Renal cortical epithelial cell (primary cell): ENCODE measurements at regions not wholly inside any gene's neighbourhood (a gene's known extent, or its start where the extent isn't known, plus 50 kb on each side); places are given as distances from the start of the nearest gene placed in this dataset.
"Not testable (repeated sequence)": the region's sequence is repeated elsewhere in the genome, so short reads cannot be mapped to it uniquely, and the experiment has no call there.

Source experiments
- DNase-seq: peaks from one replicate; pipeline ENCODE4 v3.0.0-alpha.2; 2011; ENCODE audit warnings: low read depth

DNA sequence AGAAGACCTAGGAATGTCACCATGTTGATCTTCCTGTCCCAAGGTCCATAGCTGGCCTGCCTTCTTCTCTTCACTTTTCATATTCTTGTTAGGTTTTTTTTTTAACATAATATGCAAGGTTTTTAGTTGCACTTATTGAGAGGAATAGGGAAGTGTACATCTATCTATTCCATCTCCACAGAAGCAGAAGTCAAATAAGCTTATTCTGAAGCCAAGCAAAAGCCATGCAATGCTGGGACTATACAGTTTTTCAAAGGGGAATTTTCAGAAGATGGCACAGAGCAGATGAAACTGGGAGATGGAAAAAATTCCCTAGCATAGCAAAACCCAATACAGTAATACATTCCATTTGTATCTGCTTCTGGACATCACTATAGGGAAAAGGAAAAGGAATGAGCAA lies 447.6 kb downstream of the GADD45G start:
- no peak for DNase-seq

DNA sequence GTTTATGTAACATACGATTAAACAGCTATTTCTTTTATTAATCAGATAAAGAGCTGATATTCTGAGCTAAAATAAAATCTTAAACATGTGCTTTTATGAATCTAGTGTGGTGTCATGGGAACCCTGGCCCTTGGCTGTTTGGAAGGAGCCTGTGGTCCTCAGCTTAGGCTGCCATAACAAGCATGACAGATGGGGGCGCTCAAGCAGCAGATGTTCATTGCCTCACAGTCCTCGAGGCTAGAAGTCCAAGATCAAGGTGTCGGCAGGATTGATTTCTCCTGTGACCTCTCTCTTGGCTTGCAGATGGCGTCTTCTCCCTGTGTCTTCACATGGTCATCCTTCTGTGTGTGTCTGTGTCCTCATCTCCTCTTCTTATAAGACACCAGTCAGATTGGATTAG lies 448.2 kb downstream of the GADD45G start:
- DNase-seq = no peak

DNA sequence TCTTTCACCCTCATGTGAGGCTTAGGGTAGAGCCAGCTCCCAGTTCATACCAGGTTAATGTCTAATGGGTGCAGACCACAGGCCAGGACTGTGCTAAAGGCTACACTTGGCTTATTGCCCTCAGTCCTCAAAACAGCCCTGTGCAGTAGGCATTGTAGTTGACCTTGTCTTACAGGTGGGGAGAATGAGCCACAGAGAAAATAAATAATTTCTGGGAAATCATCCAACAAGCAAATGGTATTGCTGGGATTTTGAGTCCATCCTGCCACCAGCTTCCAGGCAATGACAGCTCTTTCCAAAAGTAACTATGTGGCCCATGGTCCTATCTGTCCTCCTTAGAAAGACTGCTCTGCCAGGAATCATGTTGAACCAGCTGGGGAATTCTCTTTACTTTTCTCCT lies 450.0 kb downstream of the GADD45G start:
- no peak for DNase-seq

DNA sequence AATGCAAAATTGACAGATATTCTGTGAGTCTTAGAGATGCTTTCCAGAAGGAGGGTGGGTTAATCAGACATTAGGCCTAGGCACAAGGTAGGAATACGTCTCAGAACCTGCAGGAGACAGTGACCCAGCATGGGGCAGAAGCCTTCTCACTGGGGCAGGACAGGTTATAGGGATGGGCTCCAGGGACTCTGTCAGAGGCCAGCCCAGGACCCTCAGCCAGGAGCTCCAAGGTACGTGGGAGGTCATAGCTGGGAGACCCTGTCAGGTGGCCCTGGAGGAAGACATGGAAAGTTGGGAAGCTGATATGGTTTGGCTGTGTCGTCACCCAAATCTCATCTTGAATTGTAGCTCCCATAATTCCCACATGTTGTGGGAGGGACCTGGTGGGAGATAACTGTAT lies 450.4 kb downstream of the GADD45G start:
- DNase-seq = no peak

DNA sequence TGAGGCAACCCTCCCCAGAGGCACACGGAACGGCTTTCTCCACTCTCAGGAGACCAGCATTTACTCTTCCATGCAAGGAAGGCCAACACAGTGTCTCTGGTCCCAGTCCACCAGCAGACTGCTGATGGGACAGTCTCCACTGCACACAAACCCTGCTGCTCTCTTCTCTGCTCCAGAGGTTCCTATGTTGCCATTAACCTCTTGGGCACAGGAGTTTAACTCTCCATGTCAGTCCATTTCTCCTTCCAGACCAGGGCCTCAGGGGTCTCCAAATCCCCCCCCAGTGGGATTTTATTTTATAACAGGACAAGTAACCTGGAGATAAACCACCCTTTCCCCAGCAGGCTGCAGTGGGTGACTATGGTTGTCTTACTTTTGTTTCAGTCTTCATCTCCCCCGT lies 452.5 kb downstream of the GADD45G start:
- DNase-seq = no peak

DNA sequence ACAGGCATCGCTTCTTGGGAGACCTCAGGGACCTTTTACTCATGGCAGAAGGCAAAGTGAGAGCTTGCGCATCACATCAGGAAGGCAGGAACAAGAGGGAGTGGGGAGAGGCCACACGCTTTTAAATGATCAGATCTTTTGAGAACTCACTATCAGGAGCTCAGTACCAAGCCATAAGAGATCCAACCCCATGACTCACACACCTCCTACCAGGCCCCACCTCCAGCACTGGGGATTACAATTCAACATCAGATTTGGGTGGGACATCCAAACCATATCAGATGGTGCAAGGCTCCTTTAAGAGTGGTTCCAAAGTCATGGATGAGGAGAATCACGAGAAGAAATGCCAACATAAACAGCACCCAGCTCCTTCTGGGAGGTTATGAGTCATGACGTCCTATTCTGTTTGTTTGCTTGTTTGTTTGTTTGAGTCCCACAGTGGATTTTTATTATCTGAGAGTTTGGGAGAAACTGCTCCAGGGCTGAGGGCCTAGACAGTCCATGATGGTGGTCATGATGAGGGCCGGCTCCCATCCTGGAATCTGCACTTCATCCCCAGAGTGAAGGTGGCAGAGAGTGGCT lies 453.5 kb downstream of the GADD45G start:
- peak; percentile 8 for DNase-seq

DNA sequence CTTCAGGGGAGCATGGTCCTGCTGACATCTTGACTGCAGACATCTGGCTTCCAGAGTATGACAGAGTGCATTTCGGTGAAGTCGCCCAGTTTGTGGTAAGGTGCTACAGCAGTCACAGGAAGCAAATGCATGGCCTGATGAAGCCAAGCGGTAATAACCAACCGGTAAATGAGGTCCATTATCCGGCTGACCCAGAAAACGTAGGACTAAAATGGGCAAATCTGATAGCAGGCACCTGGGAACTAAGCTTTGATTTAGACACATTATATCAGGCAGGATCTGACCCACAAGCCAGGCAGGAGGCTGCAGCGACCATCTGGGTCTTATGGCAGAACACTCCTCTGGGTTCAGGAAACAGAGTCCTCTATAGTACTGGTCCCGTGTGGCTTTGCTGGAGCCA lies 454.6 kb downstream of the GADD45G start:
- DNase-seq = no peak

DNA sequence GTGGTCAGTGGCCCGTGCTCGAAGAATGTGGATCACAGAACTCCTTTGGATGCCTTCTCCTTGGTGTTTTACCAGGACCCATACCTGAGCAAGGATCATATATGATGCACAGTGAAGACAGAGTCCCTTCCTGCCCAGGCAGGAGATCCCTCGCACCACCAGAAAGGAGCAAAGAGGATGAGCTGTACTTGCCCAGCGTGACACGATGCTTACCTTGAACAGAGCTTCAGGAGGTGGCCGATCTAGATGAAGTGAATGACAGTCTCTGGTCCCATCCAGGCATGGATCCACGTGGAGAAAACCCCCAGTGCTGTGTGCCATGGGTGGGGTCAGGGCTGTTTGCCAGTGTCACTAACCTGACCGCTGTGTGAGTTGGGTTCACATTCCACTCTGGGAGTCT lies 455.4 kb downstream of the GADD45G start:
- no peak for DNase-seq

DNA sequence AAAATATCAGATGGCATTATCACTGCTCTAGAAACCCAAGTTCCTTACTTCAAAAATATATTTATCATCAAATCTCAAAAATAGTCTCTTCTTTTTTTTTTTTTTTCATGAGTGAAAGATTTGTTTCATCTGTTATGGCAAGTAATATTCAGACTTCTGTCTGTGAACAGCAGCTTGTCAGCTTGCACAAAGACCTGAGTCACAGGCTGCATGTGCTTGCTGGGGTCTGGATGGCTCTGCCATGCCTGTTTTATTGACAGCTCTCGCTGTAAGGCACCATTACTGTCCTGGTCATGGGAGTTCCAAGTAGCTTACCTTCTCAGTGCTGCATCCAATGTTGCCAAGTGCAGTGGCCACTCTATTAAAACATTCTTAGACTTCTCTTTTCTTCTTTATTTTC lies 456.4 kb downstream of the GADD45G start:
- DNase-seq = no peak

DNA sequence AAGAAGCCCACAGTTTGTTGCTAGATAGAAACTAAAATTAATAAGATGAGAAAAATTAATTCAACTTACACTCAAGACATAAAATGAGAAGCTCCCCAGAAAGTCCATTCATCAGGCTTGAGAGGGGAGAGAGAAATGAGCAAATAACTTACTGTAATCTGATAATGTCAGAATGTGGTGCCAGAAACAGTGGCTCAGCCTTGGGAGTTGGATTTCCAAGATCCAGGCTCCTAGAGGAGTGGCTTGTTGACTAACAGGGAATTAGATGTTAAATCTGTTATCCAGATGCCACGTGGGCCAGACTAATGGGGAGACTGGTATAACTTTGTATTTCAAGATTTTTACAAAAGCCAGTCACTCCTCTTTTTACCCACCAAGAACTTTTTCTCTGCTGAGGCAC lies 458.2 kb downstream of the GADD45G start:
- no peak for DNase-seq

DNA sequence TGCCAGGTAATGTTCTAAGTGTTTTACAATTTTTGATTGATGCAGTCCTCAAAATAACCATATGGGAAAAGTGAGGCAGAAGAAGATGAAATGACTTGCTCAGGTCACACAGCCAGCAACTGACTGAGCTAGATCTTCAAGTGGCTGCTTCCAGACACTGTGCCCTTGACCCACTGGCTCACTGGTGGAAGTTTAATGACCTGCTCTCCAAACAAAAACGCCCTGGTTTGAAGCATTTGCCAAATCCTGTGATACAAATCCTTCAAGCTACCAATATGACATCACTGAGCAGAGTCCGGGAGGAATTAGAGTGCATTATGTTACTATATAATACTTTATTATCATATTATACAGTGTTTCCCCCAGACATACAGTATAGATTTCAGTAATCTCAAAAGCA lies 459.4 kb downstream of the GADD45G start:
- no peak for DNase-seq

DNA sequence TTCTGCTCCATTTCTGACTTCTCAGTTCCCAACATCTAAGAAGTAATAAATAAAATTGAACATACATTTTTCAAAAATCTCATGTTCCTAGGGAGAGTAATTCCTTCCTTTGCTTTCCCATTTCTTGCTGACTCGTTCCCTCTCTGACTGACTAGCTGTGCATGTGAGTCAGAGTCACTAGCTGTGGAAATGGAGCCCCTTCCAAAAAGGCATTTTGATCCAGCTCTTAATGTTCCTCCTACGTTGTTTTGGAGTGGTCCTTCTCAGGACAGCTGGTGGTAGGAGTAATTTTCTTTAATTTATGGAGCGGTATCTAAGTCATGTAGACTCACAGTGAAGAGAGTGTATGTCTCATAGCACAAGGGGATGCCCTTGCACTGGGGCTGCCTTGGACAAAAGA lies 460.2 kb downstream of the GADD45G start:
- peak; percentile 33 for DNase-seq

DNA sequence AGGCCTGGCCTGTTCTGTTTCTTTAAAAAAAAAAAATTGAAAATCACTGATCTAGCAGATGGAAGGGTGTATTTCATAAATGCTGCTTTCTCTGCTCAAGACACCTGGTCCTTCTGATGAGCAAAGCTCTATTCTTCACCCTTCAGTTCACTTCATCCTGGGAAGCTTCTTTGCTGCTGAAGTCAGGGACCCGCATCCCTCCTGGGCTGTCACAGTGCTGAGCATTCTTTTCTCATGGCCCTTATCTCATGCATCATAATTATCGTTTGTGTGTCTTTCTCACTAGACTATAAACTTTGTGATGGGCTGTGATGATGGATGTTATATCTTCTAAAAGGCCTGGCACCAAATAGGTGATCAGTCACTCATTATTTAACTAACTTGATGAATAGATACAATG lies 461.0 kb downstream of the GADD45G start:
- DNase-seq = no peak

DNA sequence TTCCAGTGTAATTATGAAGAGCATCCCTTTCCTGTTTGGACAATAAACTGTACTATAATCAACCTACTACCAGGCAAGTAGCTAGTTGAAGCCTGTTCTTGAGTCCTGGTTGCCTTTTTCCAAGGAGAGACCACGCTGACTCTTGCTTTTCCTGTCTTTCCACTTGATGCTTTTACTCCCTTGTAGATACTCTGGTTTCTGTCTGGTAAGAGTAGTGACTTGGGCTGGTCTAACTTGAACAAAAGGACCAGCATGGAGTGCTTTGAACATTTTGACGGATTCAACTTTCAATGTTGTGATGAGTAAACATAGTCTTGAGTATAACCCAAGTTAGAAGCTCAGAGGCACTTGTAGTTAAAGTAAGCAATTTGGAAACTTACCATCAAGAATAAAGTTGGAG lies 464.3 kb downstream of the GADD45G start:
- no peak for DNase-seq

DNA sequence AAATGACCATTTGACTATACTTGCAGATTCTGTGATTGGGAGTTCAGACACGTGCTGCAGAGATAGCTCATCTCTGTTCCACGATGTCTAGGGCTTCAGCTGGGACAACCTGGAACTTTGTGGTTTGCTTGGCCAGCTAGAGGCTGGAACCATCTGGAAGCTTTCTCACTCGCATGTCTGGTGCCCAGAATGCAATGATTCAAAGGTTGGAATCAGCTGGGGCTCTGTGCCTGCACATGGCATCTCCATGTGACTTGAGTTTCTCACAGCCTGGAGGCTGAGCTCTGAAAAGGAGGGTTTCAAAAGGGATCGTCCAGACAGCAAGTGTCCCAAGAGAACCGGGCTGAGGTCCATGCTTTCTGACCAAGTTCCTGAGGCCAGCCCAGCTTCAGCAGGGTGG lies 465.2 kb downstream of the GADD45G start:
- DNase-seq = no peak

DNA sequence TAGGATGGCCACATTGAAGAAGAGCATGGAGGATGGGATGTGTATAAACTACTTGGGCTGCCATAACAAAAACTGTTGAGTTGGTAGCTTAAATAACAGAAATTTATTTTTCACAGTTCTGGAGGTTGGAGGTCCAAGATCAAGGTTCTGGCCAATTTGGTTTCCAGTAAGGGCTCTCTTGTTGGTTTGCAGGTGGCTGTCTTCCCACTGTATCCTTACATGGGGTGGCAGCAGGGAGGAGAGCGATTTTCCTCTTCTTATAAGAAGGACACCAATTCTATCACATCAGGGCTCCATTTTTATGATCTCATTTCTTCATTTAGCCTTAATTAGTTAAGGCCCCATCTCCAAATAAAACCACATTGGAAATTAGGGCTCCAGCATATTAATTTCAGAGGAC lies 465.7 kb downstream of the GADD45G start:
- no peak for DNase-seq

DNA sequence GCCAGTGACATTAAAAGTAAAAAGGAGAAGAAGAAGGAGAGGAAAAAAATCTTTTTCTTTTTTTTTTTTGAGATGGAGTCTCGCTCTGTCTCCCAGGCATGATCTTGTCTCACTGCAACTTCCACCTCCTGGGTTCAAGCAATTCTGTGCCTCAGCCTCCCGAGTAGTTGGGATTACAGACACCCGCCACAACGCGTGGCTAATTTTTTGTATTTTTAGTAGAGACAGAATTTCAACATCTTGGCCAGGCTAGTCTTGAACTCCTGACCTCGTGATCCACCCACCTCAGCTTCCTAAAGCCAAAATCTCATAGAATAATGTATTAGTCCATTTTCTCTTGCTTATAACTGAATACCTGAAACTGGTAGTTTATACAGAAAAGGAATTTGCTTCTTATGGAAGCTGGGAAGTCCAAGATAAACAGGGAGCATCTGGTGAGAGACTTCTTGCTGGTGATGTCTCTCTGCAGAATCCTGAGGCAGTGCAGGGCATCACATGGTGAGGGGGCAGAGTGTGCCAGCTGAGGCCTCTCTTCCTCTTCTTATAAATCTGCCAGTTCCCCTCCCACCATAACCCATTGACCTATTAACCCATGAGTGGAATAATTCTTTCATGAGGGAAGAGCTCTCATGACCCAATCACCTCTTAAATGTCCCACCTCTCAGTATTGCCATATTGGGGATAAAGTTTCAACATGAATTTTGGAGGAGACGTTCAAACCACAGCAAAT lies 466.3 kb downstream of the GADD45G start:
- no peak for DNase-seq

DNA sequence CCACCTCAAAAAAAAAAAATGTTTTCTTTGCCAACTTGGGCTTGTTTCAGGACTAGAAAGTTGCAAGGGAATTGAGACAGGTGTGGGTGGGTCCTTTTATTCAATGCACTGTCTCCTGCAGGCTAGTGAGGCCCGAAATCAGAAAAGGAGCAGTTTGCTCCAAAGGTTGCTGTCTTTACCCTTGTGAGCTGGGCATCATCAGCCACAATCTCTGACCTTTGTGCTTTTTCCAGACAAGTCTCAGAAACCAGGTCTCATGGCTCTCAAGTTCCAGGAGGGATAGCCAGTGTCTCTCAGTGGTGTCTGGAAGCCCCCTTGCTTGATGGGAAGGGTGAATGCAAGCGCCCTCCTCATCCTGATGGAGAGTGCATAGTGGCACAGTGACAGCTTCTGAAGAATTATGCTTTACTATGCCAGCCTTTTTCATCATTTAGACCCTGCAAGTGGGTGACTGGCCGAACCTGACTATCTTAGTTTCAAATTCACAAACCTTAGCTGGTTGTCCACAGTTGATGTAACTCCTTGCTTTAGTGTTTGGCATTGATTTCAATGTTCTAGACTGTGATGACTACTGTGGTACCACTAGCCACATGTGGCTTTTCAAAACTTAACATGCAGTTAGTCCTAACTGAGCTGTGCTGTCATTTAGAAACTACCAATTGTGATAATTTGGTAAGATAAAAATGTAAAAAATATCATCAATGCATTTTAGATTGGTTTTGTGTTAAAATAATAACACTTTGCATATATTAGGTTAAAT lies 468.6 kb downstream of the GADD45G start:
- no peak for DNase-seq

DNA sequence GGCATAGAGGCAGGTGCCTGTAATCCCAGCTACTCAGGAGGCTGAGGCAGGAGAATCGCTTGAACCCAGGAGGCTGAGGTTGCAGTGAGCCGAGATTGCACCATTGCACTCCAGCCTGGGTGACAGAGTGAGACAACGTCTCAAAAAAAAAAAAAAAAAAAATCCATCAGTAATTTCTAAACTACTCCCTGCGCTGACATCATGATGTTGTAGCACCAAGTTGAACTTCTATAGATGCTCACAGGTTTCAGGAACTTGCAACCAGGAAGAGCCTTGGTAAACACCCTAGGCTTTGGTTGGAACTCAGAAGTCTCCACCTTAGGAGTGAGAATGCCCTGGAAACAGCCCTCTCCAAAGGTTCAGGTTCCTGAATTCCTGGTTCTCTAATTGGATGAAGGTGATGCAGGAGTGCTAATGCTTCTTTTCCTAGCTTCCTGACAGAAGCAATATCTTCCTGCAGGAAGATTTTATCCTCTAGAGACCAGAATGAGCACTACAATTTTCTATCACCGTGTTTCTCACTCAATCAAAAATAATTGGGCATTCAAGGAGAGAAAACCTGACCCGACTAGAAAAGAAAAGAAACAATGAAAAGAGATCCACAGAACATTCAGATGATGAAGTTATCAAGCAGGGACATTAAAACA lies 469.6 kb downstream of the GADD45G start:
- DNase-seq = no peak

DNA sequence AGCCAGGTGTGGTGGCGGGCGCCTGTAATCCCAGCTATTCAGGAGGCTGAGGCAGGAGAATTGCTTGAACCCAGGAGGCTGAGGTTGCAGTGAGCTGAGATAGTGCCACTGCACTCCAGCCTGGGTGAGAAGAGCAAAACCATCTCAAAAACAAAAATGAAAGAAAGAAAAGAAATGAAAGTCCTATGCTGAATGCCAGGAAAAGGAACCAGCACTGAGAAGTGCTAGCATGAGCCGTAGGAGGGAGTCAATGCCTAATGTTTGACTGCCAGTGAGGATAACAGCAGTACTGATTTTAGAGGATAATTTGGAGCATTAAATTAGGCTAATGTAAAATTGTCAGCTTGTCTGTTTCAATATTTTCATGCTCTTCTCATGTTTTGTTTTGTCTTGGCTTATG lies 472.8 kb downstream of the GADD45G start:
- not testable (repeated sequence) for DNase-seq

DNA sequence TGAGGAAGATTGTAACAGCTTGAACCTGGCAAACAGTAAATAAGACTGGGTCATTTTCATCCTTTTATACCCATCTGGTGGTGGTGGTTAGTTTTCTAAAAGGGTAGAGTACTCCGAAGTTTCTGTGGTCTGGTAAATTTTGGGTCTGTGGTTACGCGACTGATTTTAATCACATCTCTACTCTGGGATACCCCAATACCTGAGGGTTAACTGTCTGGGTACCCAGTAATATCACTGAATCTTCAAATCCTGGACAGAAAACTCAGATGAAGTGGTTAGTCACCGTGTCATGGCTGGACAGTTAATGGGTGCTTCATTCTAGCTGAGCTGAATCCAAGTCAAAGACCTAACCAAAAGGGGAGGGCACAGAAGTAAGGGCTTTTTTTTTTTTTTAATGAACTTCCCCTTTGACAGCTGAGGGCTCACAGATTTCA lies 474.2 kb downstream of the GADD45G start:
- DNase-seq = no peak

DNA sequence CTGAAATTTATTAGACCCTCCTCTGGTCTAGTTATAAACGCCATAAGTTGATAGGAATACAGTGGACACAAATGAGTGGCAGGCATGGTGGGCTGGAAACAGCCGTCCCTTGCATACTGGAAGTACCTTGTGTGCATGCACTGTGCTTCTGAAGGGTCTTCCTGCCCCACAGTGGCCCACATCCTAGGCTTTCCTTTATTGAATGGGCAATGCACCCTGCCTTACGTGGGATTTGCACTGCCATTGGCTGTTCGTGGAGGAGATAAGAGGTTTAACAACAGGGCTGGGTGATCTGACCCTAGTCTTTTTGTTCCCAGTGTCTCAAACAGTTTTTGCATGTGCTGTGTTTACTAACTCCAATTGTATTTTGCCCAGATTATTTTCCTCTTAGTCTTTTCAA lies 480.8 kb downstream of the GADD45G start:
- DNase-seq = no peak

DNA sequence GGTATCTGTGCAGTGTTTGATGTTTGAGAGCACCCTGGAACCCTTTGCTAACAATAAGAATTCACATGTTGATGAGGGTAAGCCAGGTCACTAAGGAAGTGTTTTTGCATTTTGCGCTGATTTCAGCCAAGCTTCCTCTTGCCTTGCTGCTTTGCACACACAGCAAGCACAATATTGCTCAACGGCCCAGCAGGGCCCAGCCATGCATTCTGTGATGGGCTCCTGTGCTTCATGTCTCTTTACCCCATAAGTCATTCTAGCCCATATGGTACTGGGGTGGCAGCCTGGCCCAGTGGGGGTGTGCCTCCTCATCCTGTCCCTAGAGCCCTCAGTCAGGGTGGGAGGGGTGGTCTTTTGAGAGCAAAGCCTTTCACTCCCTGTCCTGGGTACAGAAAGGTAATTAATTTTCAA lies 481.3 kb downstream of the GADD45G start:
- no peak for DNase-seq
